ENCODE measurements at regions not wholly inside any gene's neighbourhood (a gene's known extent, or its start where the extent isn't known, plus 50 kb on each side); places are given as distances from the start of the nearest gene placed in this dataset.

DNA sequence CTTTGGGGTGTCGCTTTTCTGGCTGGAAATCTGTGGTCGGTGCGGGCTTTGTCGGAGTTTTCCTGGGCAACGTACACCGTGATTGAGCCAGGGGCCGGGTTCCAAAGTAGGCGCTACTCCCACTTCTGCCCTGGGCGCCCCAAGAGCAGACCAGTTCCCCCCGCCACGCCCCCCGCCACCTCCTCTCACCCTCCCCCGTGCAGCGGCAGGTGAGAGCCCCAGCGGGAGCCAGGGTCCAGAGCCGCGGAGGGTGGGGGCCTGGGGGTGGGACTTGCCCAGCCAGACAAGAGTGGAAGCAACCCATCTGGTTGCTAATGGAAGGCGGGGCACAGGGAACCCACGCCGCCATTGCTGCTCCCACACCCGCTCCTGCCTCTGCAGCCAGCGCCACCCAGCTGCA is 2195.9 kb downstream of the PCDH9 start:
- TF ChIP-seq, protein P1, sequence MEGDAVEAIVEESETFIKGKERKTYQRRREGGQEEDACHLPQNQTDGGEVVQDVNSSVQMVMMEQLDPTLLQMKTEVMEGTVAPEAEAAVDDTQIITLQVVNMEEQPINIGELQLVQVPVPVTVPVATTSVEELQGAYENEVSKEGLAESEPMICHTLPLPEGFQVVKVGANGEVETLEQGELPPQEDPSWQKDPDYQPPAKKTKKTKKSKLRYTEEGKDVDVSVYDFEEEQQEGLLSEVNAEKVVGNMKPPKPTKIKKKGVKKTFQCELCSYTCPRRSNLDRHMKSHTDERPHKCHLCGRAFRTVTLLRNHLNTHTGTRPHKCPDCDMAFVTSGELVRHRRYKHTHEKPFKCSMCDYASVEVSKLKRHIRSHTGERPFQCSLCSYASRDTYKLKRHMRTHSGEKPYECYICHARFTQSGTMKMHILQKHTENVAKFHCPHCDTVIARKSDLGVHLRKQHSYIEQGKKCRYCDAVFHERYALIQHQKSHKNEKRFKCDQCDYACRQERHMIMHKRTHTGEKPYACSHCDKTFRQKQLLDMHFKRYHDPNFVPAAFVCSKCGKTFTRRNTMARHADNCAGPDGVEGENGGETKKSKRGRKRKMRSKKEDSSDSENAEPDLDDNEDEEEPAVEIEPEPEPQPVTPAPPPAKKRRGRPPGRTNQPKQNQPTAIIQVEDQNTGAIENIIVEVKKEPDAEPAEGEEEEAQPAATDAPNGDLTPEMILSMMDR (IDR thresholded peaks at IDR 0.05; ENCODE audit: poor library complexity) = no peak
- TF ChIP-seq EZH2phosphoT487 (IDR thresholded peaks at IDR 0.05; ENCODE audit: low read depth, severe bottlenecking, unreplicated experiment) (no peak), EZH2 (IDR thresholded peaks at IDR 0.05; ENCODE audit: borderline replicate concordance) (no peak)

Measured in hepatocyte (in vitro differentiated cells).